ENCODE measurements at regions not wholly inside any gene's neighbourhood (a gene's known extent, or its start where the extent isn't known, plus 50 kb on each side); places are given as distances from the start of the nearest gene placed in this dataset.

DNA sequence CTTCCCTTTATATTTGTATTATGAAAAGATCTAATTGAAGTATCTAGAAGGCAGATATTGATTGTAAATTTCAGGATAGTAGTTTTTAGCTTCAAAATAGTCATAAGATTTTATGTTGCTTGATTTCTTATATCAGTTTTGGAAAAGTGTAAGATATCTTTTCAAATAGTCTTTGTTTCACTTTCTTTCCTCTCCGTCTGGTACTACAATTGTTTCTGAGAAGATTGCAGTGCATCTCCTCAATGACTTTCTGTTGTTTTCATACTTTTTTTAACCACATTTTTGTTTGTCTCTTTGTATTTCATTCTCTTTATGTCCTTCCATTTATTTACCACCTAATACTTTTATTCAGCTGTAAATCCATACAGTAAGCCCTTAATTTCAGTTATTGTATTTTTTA lies 964.6 kb upstream of the B3GALT2 start:
- no peaks in the 10 kb centered on the region for H3K4me1 ChIP-seq (ENCODE audit: insufficient read depth, low read length)
- H3K9me3 ChIP-seq (ENCODE audit: low read depth, low read length) = no peaks in the 10 kb centered on the region
- H3K4me3 ChIP-seq (ENCODE audit: low read length) = no peak overlapping the region

DNA sequence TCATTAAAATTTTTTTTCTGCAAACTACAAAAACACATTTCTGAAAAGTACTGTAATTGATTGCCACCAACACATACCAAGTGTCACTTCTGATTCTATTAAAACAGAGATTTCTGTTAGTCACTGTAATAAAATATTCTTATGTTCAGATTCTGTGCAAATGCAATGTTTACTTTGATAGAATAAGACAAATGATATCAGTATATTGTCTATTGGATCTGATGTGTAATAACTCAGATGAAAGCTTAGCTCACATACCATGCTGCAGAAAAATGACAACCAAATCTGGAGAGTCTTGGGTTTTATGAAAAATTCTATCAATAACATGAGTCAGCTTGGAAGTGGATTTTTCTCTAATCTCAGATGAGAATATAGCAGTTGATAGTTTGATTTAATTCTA lies 963.8 kb upstream of the B3GALT2 start:
- Histone ChIP-seq H3K9me3 (ENCODE audit: low read depth, low read length) (no peaks in the 10 kb centered on the region), H3K4me1 (ENCODE audit: insufficient read depth, low read length) (no peaks in the 10 kb centered on the region), H3K4me3 (ENCODE audit: low read length) (no peak overlapping the region)

More for the DNA sequence above, 964.6 kb upstream of the B3GALT2 start:
- no peaks in the 10 kb centered on the region for H3K27me3 ChIP-seq (ENCODE audit: insufficient read depth, low read length)

DNA sequence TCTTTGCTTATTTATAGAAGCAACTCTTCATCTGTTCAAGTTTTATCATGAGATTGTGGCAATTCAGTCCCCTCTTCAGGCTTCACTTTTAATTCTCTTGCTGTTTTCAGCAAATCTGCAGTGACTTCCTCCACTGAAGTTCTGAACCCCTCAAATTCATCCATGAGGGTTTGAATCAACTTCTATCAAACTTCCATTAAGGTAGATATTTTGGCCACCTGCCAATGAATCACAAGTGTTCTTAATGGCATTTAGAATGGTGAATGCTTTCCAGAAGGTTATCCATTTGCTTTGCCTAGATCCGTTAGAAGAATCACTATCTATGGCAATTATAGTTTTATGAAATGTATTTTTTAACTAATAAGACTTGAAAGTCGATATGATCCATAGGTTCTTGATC lies 946.7 kb upstream of the B3GALT2 start:
- H3K4me1 ChIP-seq (ENCODE audit: insufficient read depth, low read length) = no peaks in the 10 kb centered on the region
- H3K27me3 ChIP-seq (ENCODE audit: insufficient read depth, low read length) = no peaks in the 10 kb centered on the region
- no peaks in the 10 kb centered on the region for H3K9me3 ChIP-seq (ENCODE audit: low read depth, low read length)
- no peak overlapping the region for H3K4me3 ChIP-seq (ENCODE audit: low read length)

More for the DNA sequence above, 963.8 kb upstream of the B3GALT2 start:
- H3K27me3 ChIP-seq (ENCODE audit: insufficient read depth, low read length) = no peaks in the 10 kb centered on the region

DNA sequence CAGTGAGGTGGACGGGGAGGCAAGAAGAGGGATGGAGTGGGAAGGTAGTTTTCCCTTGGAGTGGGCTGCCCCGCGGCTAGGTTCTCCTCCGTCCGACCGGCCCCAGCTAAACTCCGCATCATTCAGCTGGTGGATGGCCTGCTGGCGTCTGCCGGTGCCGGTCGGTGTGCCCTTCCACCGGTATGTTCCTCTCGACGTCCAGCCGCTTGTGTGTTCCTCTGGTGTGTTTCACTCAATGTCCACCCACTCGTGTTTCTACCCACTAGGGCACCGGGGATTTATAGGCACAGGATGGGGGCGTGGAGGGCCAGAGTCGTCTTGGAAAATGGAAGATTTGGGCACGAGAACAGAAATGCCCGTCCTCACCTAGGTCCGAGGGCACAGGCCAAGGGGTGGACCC lies 931.7 kb upstream of the B3GALT2 start:
- Histone ChIP-seq H3K4me3 (ENCODE audit: low read length) (no peak overlapping the region), H3K4me1 (ENCODE audit: insufficient read depth, low read length) (no peaks in the 10 kb centered on the region), H3K9me3 (ENCODE audit: low read depth, low read length) (no peaks in the 10 kb centered on the region), H3K27me3 (ENCODE audit: insufficient read depth, low read length) (no peaks in the 10 kb centered on the region)

DNA sequence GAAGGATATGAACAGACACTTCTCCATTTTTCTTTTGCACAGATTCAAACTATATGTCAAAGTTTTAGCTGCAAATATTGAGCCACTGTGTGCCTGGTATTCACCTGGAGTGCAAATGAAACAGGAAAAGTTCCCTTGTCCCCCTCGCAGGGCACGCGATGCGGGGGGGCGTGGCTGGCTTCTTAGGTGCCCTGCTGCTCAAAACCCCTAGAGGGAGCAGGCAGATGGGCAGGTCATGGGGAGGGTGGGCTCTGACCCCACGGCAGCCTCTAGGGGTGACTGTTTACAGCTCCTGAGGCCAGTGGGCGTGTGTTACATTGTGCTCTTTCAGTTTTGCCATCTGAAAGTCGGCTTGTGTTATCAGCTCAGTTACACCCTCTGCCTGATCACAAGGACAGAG lies 931.2 kb upstream of the B3GALT2 start:
- no peaks in the 10 kb centered on the region for H3K4me1 ChIP-seq (ENCODE audit: insufficient read depth, low read length)
- H3K4me3 ChIP-seq (ENCODE audit: low read length) = no peak overlapping the region
- no peaks in the 10 kb centered on the region for H3K27me3 ChIP-seq (ENCODE audit: insufficient read depth, low read length)
- no peaks in the 10 kb centered on the region for H3K9me3 ChIP-seq (ENCODE audit: low read depth, low read length)

DNA sequence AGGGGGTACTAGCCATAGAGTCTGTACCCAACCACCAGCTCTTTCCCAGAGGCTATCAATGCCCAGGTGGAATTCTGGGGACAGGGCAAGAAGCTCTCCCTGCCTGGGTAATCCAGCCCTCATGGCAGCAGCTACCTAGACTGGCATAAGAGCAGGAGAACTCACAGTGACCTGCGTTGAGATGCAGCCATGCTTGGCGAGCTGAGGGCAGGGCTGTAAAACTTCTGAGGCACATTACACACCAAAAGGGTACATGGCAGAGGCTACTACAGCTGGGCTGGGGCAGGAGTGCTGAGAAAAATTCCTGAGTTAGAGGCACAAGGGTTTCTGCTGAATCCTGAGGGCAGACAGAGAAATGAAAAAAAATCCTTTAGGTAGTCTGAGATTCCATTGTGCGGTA lies 927.9 kb upstream of the B3GALT2 start:
- Histone ChIP-seq H3K27me3 (ENCODE audit: insufficient read depth, low read length) (no peaks in the 10 kb centered on the region), H3K4me1 (ENCODE audit: insufficient read depth, low read length) (no peaks in the 10 kb centered on the region), H3K4me3 (ENCODE audit: low read length) (no peak overlapping the region), H3K9me3 (ENCODE audit: low read depth, low read length) (no peaks in the 10 kb centered on the region)

DNA sequence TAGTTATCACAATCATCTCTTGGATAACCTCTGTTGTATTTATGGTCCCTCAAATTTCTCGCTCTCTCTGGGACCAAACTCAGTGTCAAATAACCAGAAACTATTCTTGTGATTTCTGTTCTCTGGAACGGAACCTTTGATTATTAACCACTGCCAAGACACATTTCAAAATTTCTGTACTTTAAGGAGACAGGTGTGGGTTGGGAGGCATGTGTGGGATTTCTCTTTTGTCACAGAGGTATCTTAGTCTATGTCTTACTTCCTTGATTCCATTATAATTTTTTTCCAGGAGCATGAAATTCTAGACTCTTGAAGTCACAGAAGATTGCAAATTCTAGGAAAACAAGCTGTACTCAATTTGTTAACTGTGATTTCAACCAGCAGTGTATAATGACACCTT lies 919.0 kb upstream of the B3GALT2 start:
- Histone ChIP-seq H3K9me3 (ENCODE audit: low read depth, low read length) (no peaks in the 10 kb centered on the region), H3K4me1 (ENCODE audit: insufficient read depth, low read length) (no peaks in the 10 kb centered on the region), H3K27me3 (ENCODE audit: insufficient read depth, low read length) (no peaks in the 10 kb centered on the region), H3K4me3 (ENCODE audit: low read length) (no peak overlapping the region)

DNA sequence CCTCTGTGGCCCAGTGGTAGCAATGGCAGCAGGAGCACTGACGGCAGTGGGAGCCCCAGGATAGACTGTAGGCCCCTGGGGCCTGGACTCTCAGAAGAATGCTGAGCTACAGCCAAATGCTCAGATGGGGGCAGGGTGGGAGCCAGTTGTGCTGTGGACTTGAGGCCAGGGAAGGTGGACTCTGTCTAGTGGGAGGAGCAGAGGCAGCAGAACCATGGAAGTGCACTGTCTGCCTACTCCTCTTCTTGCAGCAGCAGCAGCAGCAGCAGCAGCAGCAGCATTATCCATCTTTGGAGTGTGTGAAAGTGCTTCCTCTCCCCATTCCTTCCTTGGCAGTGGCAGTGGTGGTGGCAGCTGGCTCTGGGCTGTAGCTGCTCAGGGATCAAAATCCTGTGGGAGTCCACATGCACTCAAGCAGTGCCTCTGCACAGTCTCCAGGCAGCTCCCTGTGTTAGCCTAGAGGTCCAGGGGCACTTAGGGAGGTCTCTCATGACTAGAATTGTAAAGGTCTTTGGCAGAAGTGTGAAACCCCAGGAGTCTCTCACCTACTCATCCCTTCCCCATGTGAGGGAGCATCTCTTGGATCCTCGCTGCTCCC lies 917.9 kb upstream of the B3GALT2 start:
- Histone ChIP-seq H3K27me3 (ENCODE audit: insufficient read depth, low read length) (no peaks in the 10 kb centered on the region), H3K9me3 (ENCODE audit: low read depth, low read length) (no peaks in the 10 kb centered on the region), H3K4me3 (ENCODE audit: low read length) (no peak overlapping the region), H3K4me1 (ENCODE audit: insufficient read depth, low read length) (no peaks in the 10 kb centered on the region)

DNA sequence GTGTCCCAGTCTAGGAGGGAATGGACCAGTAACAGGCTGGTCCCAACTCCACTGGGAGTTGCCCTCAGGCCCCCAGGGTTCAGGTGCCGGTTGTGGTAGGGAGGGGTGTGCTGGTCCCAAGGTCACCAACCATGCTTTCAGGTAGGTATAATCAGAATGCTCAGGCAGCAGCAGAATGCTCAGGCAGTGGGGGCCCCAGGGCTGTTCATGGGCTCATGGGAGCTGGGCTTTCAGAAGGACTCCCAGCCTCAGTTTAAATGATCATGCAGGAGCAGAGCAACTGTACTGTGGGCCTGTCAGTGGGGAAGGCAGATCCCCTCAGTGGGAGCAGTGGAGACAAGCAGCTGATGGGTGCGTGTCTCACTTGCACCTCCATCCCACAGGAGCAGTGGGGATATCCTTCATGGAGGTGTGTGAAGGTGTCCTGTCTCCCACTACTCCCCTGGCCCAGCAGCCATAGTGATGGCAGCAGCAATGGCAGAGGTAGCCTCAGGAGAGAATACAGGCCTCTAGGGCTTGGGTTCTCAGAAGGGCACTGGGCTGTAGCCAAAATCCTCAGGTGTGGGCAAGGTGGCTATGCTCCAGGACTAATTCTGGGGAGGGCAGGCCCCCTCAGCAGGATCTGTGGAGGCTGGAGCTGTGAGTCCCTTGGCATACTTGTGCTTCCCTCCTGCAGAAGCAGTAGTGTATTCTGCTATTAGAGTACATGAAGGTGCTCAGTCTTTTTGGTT lies 917.3 kb upstream of the B3GALT2 start:
- Histone ChIP-seq H3K4me1 (ENCODE audit: insufficient read depth, low read length) (no peaks in the 10 kb centered on the region), H3K4me3 (ENCODE audit: low read length) (no peak overlapping the region), H3K9me3 (ENCODE audit: low read depth, low read length) (no peaks in the 10 kb centered on the region), H3K27me3 (ENCODE audit: insufficient read depth, low read length) (no peaks in the 10 kb centered on the region)

DNA sequence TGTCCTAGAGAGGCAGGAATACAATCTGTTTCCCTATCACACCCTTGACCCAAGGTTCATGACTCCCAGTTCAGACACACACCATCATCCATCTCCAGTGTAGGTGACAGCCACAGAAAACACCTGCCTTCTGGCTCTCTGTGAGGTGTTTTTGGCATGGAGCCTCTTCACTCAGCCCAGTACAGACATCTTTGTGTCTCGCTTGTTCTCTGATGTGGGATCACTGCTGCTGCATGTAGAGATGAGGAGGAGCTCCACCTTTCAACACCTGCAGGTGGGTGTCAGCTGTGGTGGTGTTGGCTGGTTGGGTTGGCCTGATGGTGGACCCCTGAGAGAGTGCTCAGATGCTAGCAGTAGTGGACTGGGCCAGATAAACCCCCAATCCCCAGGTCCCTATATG lies 916.7 kb upstream of the B3GALT2 start:
- Histone ChIP-seq H3K27me3 (ENCODE audit: insufficient read depth, low read length) (no peaks in the 10 kb centered on the region), H3K9me3 (ENCODE audit: low read depth, low read length) (no peaks in the 10 kb centered on the region), H3K4me3 (ENCODE audit: low read length) (no peak overlapping the region), H3K4me1 (ENCODE audit: insufficient read depth, low read length) (no peaks in the 10 kb centered on the region)

DNA sequence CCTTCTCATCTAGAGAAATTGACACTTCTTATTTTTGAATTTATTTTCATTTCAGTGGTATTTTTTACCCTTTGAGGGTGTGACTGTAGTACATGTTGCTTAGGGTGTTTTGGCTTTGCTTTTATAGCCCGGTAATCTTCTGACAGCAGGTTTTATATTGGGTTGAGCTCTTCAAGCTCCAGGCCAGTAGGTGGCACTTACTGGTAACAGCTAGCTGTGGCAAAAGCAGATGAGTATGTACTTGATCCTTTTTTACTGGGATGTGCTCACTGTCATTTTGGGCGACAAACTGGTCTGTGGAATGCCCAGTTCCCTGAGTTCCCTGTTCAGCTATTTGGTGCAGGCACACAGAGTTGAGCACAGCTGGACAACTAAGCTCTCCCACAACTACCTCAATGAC lies 916.2 kb upstream of the B3GALT2 start:
- no peaks in the 10 kb centered on the region for H3K4me1 ChIP-seq (ENCODE audit: insufficient read depth, low read length)
- H3K9me3 ChIP-seq (ENCODE audit: low read depth, low read length) = no peaks in the 10 kb centered on the region
- H3K4me3 ChIP-seq (ENCODE audit: low read length) = no peak overlapping the region
- no peaks in the 10 kb centered on the region for H3K27me3 ChIP-seq (ENCODE audit: insufficient read depth, low read length)

DNA sequence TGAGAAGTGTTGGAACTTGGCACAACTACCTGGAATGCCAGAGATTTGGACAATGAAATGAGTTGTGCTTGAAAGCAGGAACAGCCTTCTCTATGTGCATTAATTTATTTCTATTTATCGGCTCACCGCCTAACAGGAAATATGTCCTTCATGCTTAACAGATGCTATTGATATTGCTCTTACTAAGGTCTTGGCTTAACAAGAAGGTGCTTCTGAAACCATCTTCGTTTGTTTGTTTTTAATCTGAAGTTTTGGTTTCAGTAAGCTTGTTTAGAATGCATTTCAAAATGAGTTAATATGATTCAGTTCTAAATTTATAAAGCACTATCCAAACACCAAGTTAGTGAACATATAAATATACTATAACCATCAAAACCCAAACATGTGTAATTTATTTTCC lies 898.3 kb upstream of the B3GALT2 start:
- Histone ChIP-seq H3K4me3 (ENCODE audit: low read length) (no peak overlapping the region), H3K9me3 (ENCODE audit: low read depth, low read length) (no peaks in the 10 kb centered on the region)

DNA sequence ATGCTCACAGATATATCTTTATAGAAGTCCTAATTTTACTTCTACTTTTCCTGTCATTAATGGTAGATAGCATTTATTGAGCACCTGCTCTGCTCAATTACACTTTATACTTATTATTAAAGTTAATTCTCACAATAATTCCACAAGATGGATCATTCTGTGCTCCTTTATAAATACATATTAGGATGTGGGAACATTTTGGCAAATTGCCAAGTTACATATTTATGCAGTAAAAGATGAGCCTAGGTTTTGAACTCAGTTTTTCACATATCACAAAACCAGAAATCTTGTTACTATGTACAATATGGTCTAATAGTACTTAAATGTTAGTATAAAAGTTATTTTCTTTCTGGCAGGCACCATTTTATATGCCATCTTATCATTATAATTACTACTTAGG lies 895.0 kb upstream of the B3GALT2 start:
- no peak overlapping the region for H3K4me3 ChIP-seq (ENCODE audit: low read length)
- no peaks in the 10 kb centered on the region for H3K4me1 ChIP-seq (ENCODE audit: insufficient read depth, low read length)
- no peaks in the 10 kb centered on the region for H3K27me3 ChIP-seq (ENCODE audit: insufficient read depth, low read length)
- H3K9me3 ChIP-seq (ENCODE audit: low read depth, low read length) = no peaks in the 10 kb centered on the region

More for the DNA sequence above, 898.3 kb upstream of the B3GALT2 start:
- Histone ChIP-seq H3K4me1 (ENCODE audit: insufficient read depth, low read length) (no peaks in the 10 kb centered on the region), H3K27me3 (ENCODE audit: insufficient read depth, low read length) (no peaks in the 10 kb centered on the region)

DNA sequence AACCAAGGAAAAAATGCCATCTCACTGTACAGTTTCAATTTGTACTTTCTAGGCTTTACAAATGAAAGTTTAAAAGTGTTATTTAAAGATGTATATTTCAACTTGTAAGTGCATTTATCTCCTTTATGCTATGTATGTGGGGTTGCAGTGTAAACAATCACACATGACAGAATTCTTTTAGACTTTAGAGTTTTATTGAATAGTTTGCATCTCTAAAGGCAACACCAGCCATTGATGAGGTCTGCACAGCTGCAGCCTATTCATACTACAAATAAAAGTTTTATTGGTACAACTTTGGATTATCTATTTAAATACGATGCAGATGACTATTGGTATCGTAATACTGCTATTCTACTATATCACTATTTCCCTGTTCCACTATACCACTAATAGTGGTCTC lies 894.4 kb upstream of the B3GALT2 start:
- no peak overlapping the region for H3K4me3 ChIP-seq (ENCODE audit: low read length)
- H3K4me1 ChIP-seq (ENCODE audit: insufficient read depth, low read length) = no peaks in the 10 kb centered on the region
- H3K27me3 ChIP-seq (ENCODE audit: insufficient read depth, low read length) = no peaks in the 10 kb centered on the region
- H3K9me3 ChIP-seq (ENCODE audit: low read depth, low read length) = no peaks in the 10 kb centered on the region

DNA sequence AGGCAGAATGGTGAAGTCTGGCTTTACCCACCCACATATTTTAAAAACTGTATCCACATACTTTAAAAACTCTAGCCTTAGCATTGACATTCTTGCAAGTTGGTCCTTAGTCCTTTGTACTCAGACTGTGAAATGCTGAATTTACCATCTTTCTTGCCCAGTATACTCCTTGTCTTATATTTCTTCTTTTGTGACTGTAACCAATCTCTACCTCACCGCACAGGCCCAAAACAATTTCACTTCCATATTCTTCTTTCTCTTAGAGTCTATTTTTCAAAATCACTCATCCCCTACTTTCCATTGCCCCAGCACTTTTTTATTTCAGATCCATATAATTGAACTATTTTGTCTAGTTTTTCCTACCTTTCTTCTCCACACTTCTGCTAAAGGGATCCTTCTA lies 892.4 kb upstream of the B3GALT2 start:
- Histone ChIP-seq H3K4me1 (ENCODE audit: insufficient read depth, low read length) (no peaks in the 10 kb centered on the region), H3K27me3 (ENCODE audit: insufficient read depth, low read length) (no peaks in the 10 kb centered on the region), H3K9me3 (ENCODE audit: low read depth, low read length) (no peaks in the 10 kb centered on the region), H3K4me3 (ENCODE audit: low read length) (no peak overlapping the region)

DNA sequence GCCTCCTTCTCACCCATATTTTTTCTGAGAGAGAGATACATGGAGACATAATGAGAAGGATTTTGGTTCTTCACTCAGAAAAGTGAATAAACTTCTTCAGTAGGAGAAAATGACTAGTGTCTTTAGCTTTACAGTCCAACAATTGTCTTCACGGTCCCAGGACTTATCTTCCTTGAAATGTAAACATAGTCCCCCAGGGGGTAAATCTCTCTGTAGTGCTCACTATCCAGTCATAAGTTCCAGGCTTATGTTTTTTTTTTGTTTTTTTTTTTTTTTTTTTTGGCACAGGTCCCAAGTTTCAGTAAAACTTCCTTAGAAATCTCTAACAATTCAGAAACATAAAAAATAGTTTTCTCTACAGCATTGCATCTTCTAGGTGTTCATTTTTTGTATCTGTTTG lies 890.2 kb upstream of the B3GALT2 start:
- Histone ChIP-seq H3K4me1 (ENCODE audit: insufficient read depth, low read length) (no peaks in the 10 kb centered on the region), H3K9me3 (ENCODE audit: low read depth, low read length) (no peaks in the 10 kb centered on the region), H3K27me3 (ENCODE audit: insufficient read depth, low read length) (no peaks in the 10 kb centered on the region), H3K4me3 (ENCODE audit: low read length) (no peak overlapping the region)

Measured in mononuclear cell (primary cell).